Hepatocyte (in vitro differentiated cells): ENCODE measurements at regions not wholly inside any gene's neighbourhood (a gene's known extent, or its start where the extent isn't known, plus 50 kb on each side); places are given as distances from the start of the nearest gene placed in this dataset.

ENCODE experiments used
- DNase-seq: peaks from one replicate; pipeline ENCODE4 v3.0.0-alpha.2; 2016; ENCODE audit warnings: low spot score
- H2AFZ ChIP-seq: fragments of 200-600 bp; sonication (generic); 2 replicates; pipeline ENCODE4 v1.6.0; 2016; ENCODE audit warnings: antibody characterized with exemption, mild to moderate bottlenecking
- H3K27ac ChIP-seq: fragments of 200-600 bp; sonication (generic); 2 replicates; pipeline ENCODE4 v1.5.1; 2016; ENCODE audit warnings: mild to moderate bottlenecking
- H3K27me3 ChIP-seq: fragments of 200-600 bp; sonication (generic); 2 replicates; pipeline ENCODE4 v1.6.1; 2016
- H3K36me3 ChIP-seq: fragments of 200-600 bp; sonication (generic); replicated peaks from 2 replicates; pipeline ENCODE4 v1.5.1; 2016; ENCODE audit warnings: low read depth; ENCODE audit not compliant: insufficient read depth
- H3K4me1 ChIP-seq: fragments of 200-600 bp; sonication (generic); 2 replicates; pipeline ENCODE4 v1.5.1; 2016; ENCODE audit warnings: mild to moderate bottlenecking, moderate library complexity; ENCODE audit not compliant: insufficient read depth
- H3K4me2 ChIP-seq: fragments of 200-600 bp; sonication (generic); 2 replicates; pipeline ENCODE4 v1.6.0; 2016
- H3K4me3 ChIP-seq: fragments of 200-600 bp; sonication (generic); 2 replicates; pipeline ENCODE4 v1.5.1; 2016; ENCODE audit warnings: mild to moderate bottlenecking
- H3K79me2 ChIP-seq: fragments of 200-600 bp; sonication (generic); 2 replicates; pipeline ENCODE4 v1.6.0; 2017; ENCODE audit warnings: mild to moderate bottlenecking
- H3K9me2 ChIP-seq: fragments of 200-600 bp; sonication (generic); replicated peaks from 2 replicates; pipeline ENCODE4 v1.6.0; 2017; ENCODE audit warnings: mild to moderate bottlenecking; ENCODE audit not compliant: insufficient read depth
- H3K9me3 ChIP-seq: fragments of 200-600 bp; sonication (generic); 2 replicates; pipeline ENCODE4 v1.5.1; 2016; ENCODE audit warnings: low read depth, mild to moderate bottlenecking
- H4K20me1 ChIP-seq: fragments of 200-600 bp; sonication (generic); 2 replicates; pipeline ENCODE4 v1.6.0; 2016; ENCODE audit warnings: mild to moderate bottlenecking; ENCODE audit not compliant: insufficient read depth, poor library complexity, severe bottlenecking
- CTCF ChIP-seq: fragments of 200-600 bp; sonication (generic); IDR thresholded peaks from 2 replicates; pipeline ENCODE4 v1.5.1; 2016; ENCODE audit warnings: antibody characterized with exemption, mild to moderate bottlenecking; ENCODE audit not compliant: poor library complexity
- EZH2 ChIP-seq: fragments of 200-600 bp; sonication (generic); IDR thresholded peaks from 2 replicates; pipeline ENCODE4 v1.6.1; 2016; ENCODE audit warnings: antibody characterized with exemption, mild to moderate bottlenecking, borderline replicate concordance
- EZH2phosphoT487 ChIP-seq: fragments of 200-600 bp; sonication (generic); IDR thresholded peaks from one replicate; pipeline ENCODE4 v1.6.1; 2018; ENCODE audit warnings: antibody characterized with exemption, mild to moderate bottlenecking, low read depth, moderate library complexity; ENCODE audit not compliant: unreplicated experiment, severe bottlenecking
- WGBS: methylation state at CpG from one replicate; pipeline ENCODE4 v1.1.6; 2016; ENCODE audit warnings: low lambda C conversion rate; ENCODE audit errors: missing lambda C conversion rate; 5-methylcytosine and 5-hydroxymethylcytosine counted together

- Histone ChIP-seq H3K27me3 (no peaks in the 10 kb centered on the region), H3K4me2 (peak overlapping the region; percentile 69), H4K20me1 (no peaks in the 10 kb centered on the region), H2AFZ (no peak overlapping the region), H3K36me3 (no peaks in the 10 kb centered on the region), H3K9me3 (no peaks in the 10 kb centered on the region), H3K4me3 (no peak overlapping the region), H3K9me2 (no peaks in the 10 kb centered on the region), H3K4me1 (peaks cover 21% of the 10 kb centered on the region), H3K27ac (peak overlapping the region; percentile 65), H3K79me2 (no peaks in the 10 kb centered on the region)
- 55% methylated on average over 5 of the region's 5 CpGs for WGBS
- DNase-seq: no peak
- TF ChIP-seq EZH2 (no peak), CTCF (no peak), EZH2phosphoT487 (no peak)
Observed at GRCh38 chr5:68533571-68534084, 318.1 kb downstream of the PIK3R1 start.

GRCh38 chr5:68534131-68534940 is 318.8 kb downstream of the PIK3R1 start:
- TF ChIP-seq CTCF (no peak), EZH2phosphoT487 (no peak), EZH2 (no peak)
- Histone ChIP-seq H4K20me1 (no peaks in the 10 kb centered on the region), H3K4me3 (no peak overlapping the region), H3K9me2 (no peaks in the 10 kb centered on the region), H3K9me3 (no peaks in the 10 kb centered on the region), H3K27ac (peak overlapping the region; percentile 65), H3K27me3 (no peaks in the 10 kb centered on the region), H3K4me2 (peak overlapping the region; percentile 69), H3K4me1 (peaks cover 21% of the 10 kb centered on the region), H3K79me2 (no peaks in the 10 kb centered on the region), H3K36me3 (no peaks in the 10 kb centered on the region), H2AFZ (no peak overlapping the region)
- WGBS: 33% methylated on average over 12 of the region's 12 CpGs
- DNase-seq: peak; percentile 23

- H2AFZ ChIP-seq: no peak overlapping the region
- H3K4me3 ChIP-seq: no peak overlapping the region
- no peak overlapping the region for H3K4me2 ChIP-seq
- no peaks in the 10 kb centered on the region for H3K79me2 ChIP-seq
- no peaks in the 10 kb centered on the region for H3K36me3 ChIP-seq
- no peaks in the 10 kb centered on the region for H4K20me1 ChIP-seq
- DNase-seq: no peak
- TF ChIP-seq CTCF: no peak
- no peak for TF ChIP-seq EZH2phosphoT487
- no peak for TF ChIP-seq EZH2
- peak overlapping the region; percentile 65 for H3K27ac ChIP-seq
- 94% methylated on average over 8 of the region's 8 CpGs for WGBS
- no peaks in the 10 kb centered on the region for H3K27me3 ChIP-seq
- H3K9me3 ChIP-seq: no peaks in the 10 kb centered on the region
- no peaks in the 10 kb centered on the region for H3K9me2 ChIP-seq
- peaks cover 21% of the 10 kb centered on the region for H3K4me1 ChIP-seq
Observed at GRCh38 chr5:68534956-68535520, 319.5 kb downstream of the PIK3R1 start.
